Adrenal gland (tissue), 5 donors: ENCODE measurements at regions not wholly inside any gene's neighbourhood (a gene's known extent, or its start where the extent isn't known, plus 50 kb on each side); places are given as distances from the start of the nearest gene placed in this dataset.

ENCODE experiments used
- POLR2A ChIP-seq, 2 donors: fragments of 450-650 bp; IDR thresholded peaks; one replicate each; pipeline ENCODE4 v1.6.1; 2017; ENCODE audit warnings: antibody characterized with exemption in 2 of 2, mild to moderate bottlenecking in 2 of 2, moderate library complexity in 1 of 2
- TF ChIP-seq, protein P1 (sequence below), 6 experiments: fragments of 450-650 bp in 4 of 6; fragments of 200-600 bp in 2 of 6; sonication (generic) in 1 of 6; IDR thresholded peaks; 1 replicate in 5 of 6; 2 replicates in 1 of 6; pipeline versions ENCODE4 v1.5.1 to v1.8.0; 2016 to 2021; ENCODE audit warnings: antibody characterized with exemption in 6 of 6, mild to moderate bottlenecking in 2 of 6, moderate library complexity in 1 of 6
- donor health status: DM: no; HTN: no; CAD: no.

GRCh38 chr9:23379842-23380241 lies 446.2 kb downstream of the ELAVL2 start:
- TF ChIP-seq, protein P1, sequence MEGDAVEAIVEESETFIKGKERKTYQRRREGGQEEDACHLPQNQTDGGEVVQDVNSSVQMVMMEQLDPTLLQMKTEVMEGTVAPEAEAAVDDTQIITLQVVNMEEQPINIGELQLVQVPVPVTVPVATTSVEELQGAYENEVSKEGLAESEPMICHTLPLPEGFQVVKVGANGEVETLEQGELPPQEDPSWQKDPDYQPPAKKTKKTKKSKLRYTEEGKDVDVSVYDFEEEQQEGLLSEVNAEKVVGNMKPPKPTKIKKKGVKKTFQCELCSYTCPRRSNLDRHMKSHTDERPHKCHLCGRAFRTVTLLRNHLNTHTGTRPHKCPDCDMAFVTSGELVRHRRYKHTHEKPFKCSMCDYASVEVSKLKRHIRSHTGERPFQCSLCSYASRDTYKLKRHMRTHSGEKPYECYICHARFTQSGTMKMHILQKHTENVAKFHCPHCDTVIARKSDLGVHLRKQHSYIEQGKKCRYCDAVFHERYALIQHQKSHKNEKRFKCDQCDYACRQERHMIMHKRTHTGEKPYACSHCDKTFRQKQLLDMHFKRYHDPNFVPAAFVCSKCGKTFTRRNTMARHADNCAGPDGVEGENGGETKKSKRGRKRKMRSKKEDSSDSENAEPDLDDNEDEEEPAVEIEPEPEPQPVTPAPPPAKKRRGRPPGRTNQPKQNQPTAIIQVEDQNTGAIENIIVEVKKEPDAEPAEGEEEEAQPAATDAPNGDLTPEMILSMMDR (IDR thresholded peaks at IDR 0.05): no peak
- no peak for TF ChIP-seq POLR2A (IDR thresholded peaks at IDR 0.05)
